ENCODE measurements at regions not wholly inside any gene's neighbourhood (a gene's known extent, or its start where the extent isn't known, plus 50 kb on each side); places are given as distances from the start of the nearest gene placed in this dataset.
"Not testable (repeated sequence)": the region's sequence is repeated elsewhere in the genome, so short reads cannot be mapped to it uniquely, and the experiment has no call there.

DNA sequence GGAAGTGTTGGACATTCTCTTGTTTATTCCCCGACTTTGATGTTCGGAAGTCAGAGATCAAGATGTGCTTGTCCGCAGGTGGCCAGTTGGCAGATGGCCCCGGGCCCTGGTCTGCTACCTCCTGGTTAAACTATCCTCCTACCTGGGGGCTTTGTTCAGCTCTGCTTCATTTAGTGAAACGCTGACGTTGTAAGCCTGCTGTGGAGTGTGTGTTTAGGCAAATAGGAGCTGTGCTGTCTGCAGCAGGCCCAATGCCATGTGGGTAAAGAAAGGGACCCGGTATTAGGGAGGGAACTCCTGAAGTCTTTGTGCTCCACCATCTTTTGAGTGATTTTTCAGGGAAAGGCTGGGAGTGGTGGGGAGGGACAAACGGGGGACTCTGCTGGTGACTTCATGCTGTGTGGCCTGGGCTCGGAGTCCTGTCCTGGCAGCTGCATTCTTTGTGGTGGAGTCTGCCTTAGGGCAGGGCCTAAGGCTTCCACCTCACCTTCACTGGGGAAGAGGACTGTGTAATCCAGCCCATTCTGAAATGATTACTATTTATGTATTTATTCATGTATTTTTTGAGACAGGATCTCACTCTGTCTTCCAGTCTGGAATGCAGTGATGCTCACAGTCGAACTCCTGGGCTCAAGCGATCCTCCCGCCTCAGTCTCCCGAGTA, 171.1 kb upstream of the KLF6 start:
- peak overlapping the region; percentile 43 for H3K27ac ChIP-seq

GRCh38 chr10:3955493-3955892, 170.5 kb upstream of the KLF6 start:
- peak overlapping the region; percentile 43 for H3K27ac ChIP-seq
- TF ChIP-seq, protein P1, sequence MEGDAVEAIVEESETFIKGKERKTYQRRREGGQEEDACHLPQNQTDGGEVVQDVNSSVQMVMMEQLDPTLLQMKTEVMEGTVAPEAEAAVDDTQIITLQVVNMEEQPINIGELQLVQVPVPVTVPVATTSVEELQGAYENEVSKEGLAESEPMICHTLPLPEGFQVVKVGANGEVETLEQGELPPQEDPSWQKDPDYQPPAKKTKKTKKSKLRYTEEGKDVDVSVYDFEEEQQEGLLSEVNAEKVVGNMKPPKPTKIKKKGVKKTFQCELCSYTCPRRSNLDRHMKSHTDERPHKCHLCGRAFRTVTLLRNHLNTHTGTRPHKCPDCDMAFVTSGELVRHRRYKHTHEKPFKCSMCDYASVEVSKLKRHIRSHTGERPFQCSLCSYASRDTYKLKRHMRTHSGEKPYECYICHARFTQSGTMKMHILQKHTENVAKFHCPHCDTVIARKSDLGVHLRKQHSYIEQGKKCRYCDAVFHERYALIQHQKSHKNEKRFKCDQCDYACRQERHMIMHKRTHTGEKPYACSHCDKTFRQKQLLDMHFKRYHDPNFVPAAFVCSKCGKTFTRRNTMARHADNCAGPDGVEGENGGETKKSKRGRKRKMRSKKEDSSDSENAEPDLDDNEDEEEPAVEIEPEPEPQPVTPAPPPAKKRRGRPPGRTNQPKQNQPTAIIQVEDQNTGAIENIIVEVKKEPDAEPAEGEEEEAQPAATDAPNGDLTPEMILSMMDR (conservative IDR thresholded peaks at IDR 0.05) = no peak

More for the DNA sequence above, 171.1 kb upstream of the KLF6 start:
- TF ChIP-seq, protein P1 (conservative IDR thresholded peaks at IDR 0.05) = no peak

DNA sequence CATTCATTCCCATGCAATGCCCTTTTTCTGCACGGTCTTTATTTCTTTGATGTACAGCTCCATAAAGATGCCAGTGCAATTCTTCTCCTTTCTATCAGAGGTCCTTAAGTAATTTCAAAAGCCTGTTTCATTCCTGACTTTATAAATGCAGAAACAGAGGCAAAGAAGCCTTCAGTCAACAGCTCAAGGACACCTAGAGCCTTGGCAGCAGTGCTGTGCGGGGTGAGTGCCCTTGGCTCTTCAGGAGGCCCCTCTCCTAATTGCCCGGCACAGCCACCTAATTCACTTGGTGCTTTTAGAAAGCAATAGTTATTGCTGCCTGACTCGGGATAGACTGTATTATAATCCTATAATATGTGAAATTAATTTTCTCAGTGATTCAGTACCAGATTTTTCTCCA, 169.6 kb upstream of the KLF6 start:
- H3K27ac ChIP-seq = no peak overlapping the region
- TF ChIP-seq, protein P1 (conservative IDR thresholded peaks at IDR 0.05) = no peak

- H3K27ac ChIP-seq = not testable (repeated sequence)
Measured at GRCh38 chr10:3954007-3954406, 169.0 kb upstream of the KLF6 start.

GRCh38 chr10:3951993-3952392, 167.0 kb upstream of the KLF6 start:
- TF ChIP-seq, protein P1 (conservative IDR thresholded peaks at IDR 0.05) = no peak
- H3K27ac ChIP-seq = no peak overlapping the region

- TF ChIP-seq, protein P1 (conservative IDR thresholded peaks at IDR 0.05) = no peak
- no peak overlapping the region for H3K27ac ChIP-seq
Measured at GRCh38 chr10:3950676-3951275, 165.8 kb upstream of the KLF6 start.

DNA sequence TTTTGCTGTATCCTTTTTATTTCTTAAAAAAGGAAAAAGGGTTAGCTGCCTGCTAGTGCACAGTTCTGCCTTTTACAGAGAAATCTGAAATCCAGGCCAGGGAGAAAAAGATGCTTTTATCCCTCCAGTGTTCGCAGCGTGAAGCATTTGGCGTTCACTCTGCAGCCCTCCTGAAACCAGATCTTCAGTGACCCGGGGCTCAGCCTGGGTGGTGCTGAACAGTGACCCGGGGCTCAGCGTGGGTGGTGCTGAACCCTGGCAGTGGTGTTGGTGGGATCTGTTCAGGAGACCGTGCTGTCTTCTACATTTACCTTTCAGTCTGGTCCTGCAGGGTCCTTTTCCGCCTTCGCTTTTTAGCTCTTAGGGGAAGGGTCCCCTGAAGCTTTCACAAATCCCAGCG, 164.7 kb upstream of the KLF6 start:
- no peak overlapping the region for H3K27ac ChIP-seq
- TF ChIP-seq, protein P1 (conservative IDR thresholded peaks at IDR 0.05) = no peak

- no peak overlapping the region for H3K27ac ChIP-seq
- TF ChIP-seq, protein P1 (conservative IDR thresholded peaks at IDR 0.05) = no peak
Measured at GRCh38 chr10:3948843-3949242, 163.8 kb upstream of the KLF6 start.

Measured in VCaP (cell line).